Panc1 (cell line): ENCODE measurements at regions not wholly inside any gene's neighbourhood (a gene's known extent, or its start where the extent isn't known, plus 50 kb on each side); places are given as distances from the start of the nearest gene placed in this dataset.

Source experiments
- ATAC-seq: fragments of 200-7000 bp; cut with Tn5 transposase; 2 replicates; pipeline ENCODE4 v1.9.1; 2020; ENCODE audit warnings: mild to moderate bottlenecking, moderate library complexity
- BruUV-seq: library from RNA; stranded (reverse); fragments of 400-500 nt; replicated peaks from 2 replicates; lab custom pipeline; 2021; lab: Mats Ljungman, UMichigan
- CTCF ChIA-PET: fragments of 300-600 bp; sonication (Branson Sonifier 250); formaldehyde crosslinking; loops from one replicate; lab custom pipeline; 2022; ENCODE audit warnings: antibody characterized with exemption; lab: Charles Lee
- POLR2A ChIA-PET: fragments of 300-600 bp; sonication (Branson Sonifier 250); formaldehyde crosslinking; loops from one replicate; lab custom pipeline; 2022; ENCODE audit warnings: antibody characterized with exemption; lab: Charles Lee
- DNase-seq: peaks from one replicate; pipeline ENCODE4 v3.0.0-alpha.2; 2010; ENCODE audit warnings: low read depth, low spot score
- H3K27ac ChIP-seq: 2 replicates; pipeline ENCODE4 v1.5.1; 2011; ENCODE audit warnings: mild to moderate bottlenecking, low read length, inconsistent platforms
- H3K27me3 ChIP-seq: fragments of 200-500 bp; sonication (Bioruptor generic); 2 replicates; pipeline ENCODE4 v1.6.0; 2014; ENCODE audit warnings: low read length, inconsistent platforms; ENCODE audit not compliant: control insufficient read depth, insufficient read depth
- H3K36me3 ChIP-seq: fragments of 200-500 bp; sonication (Bioruptor generic); 2 replicates; pipeline ENCODE4 v1.5.1; 2014; ENCODE audit warnings: inconsistent platforms, mild to moderate bottlenecking, low read length, moderate library complexity; ENCODE audit not compliant: control insufficient read depth, insufficient read depth
- H3K4me1 ChIP-seq: 2 replicates; pipeline ENCODE4 v1.5.1; 2011; ENCODE audit warnings: inconsistent platforms, mild to moderate bottlenecking, low read length, moderate library complexity; ENCODE audit not compliant: control insufficient read depth, insufficient read depth
- H3K4me3 ChIP-seq, 2 experiments: 2 replicates each; pipeline ENCODE4 v1.5.1; 2011 to 2012; ENCODE audit warnings: low read depth in 2 of 2, low read length in 2 of 2, mild to moderate bottlenecking in 2 of 2, inconsistent platforms in 1 of 2, moderate library complexity in 1 of 2
- H3K9me3 ChIP-seq: fragments of 200-500 bp; sonication (Bioruptor generic); 2 replicates; pipeline ENCODE4 v1.5.1; 2014; ENCODE audit warnings: low read depth, mild to moderate bottlenecking, inconsistent platforms, low read length, moderate library complexity; ENCODE audit not compliant: control insufficient read depth, insufficient read depth
- CTCF ChIP-seq: fragments of 450-650 bp; IDR thresholded peaks from 2 replicates; pipeline ENCODE4 v1.5.1; 2017; ENCODE audit warnings: mild to moderate bottlenecking
- POLR2AphosphoS5 ChIP-seq: IDR thresholded peaks from 2 replicates; pipeline ENCODE4 v1.6.1; 2012; ENCODE audit warnings: mild to moderate bottlenecking, low read depth, low read length, moderate library complexity
- REST ChIP-seq, 2 experiments: IDR thresholded peaks; 2 replicates each; pipeline ENCODE4 v1.6.1; 2011 to 2012; ENCODE audit warnings: low read depth in 2 of 2, control low read depth in 1 of 2, low read length in 1 of 2, mild to moderate bottlenecking in 1 of 2, moderate library complexity in 1 of 2; ENCODE audit not compliant: insufficient read depth in 1 of 2
- SIN3A ChIP-seq: IDR thresholded peaks from 2 replicates; pipeline ENCODE4 v1.6.1; 2012; ENCODE audit warnings: low read depth, mild to moderate bottlenecking, low read length, moderate library complexity, borderline replicate concordance; ENCODE audit not compliant: insufficient read depth
- TCF7L2 ChIP-seq: IDR thresholded peaks from 2 replicates; pipeline ENCODE4 v1.6.1; 2011; ENCODE audit warnings: mild to moderate bottlenecking, low read depth, low read length, inconsistent platforms
- in situ Hi-C: cut with HindIII; loops from 2 replicates; pipeline ENCODE4 v1.10.0; 2016; ENCODE audit warnings: low sequenced_read_pairs, low pct_unique_long_range_greater_than_20kb
- intact Hi-C: fragments of 100-400 bp; cut with micrococcal nuclease; formaldehyde crosslinking; loops from one replicate; pipeline ENCODE4 v1.10.0; 2022; ENCODE audit not compliant: unreplicated experiment

GRCh38 chr6:87807475-87807874, 105.4 kb upstream of the AKIRIN2 start:
- in situ Hi-C loops (no loop called here), intact Hi-C loops (no loop called here)
- Histone ChIP-seq H3K4me1 (no peaks in the 10 kb centered on the region), H3K9me3 (no peaks in the 10 kb centered on the region), H3K27me3 (no peaks in the 10 kb centered on the region), H3K27ac (no peak overlapping the region), H3K36me3 (no peaks in the 10 kb centered on the region), H3K4me3 (no peak overlapping the region)
- no TSS peak for BruUV-seq
- POLR2A ChIA-PET, result interaction anchor here (0.6 kb wide), 1 partner anchor 110 kb away, joined by 6 read pairs; no protein-coding TSS in a partner anchor
- no peak for ATAC-seq
- no peak for DNase-seq
- TF ChIP-seq CTCF (no peak), REST (IDR thresholded peaks at IDR 0.05; ENCODE audit: insufficient read depth in 1 of 2, low read depth in 2 of 2, low read length in 1 of 2) (no peak), SIN3A (no peak), POLR2AphosphoS5 (no peak), TCF7L2 (no peak)
- CTCF ChIA-PET, result no interaction called here

GRCh38 chr6:87806635-87807034, 104.6 kb upstream of the AKIRIN2 start:
- Histone ChIP-seq H3K27me3 (no peaks in the 10 kb centered on the region), H3K4me3 (no peak overlapping the region), H3K9me3 (no peaks in the 10 kb centered on the region), H3K36me3 (no peaks in the 10 kb centered on the region), H3K27ac (no peak overlapping the region), H3K4me1 (no peaks in the 10 kb centered on the region)
- ChIA-PET CTCF (interaction anchor here (0.6 kb wide), 1 partner anchor 918 kb away, joined by 6 read pairs; no protein-coding TSS in a partner anchor), POLR2A (no interaction called here)
- DNase-seq (no peak), ATAC-seq (no peak)
- in situ Hi-C loops (no loop called here), intact Hi-C loops (no loop called here)
- TF ChIP-seq CTCF, result no peak
- TF ChIP-seq TCF7L2, result no peak
- no peak for TF ChIP-seq REST (IDR thresholded peaks at IDR 0.05; ENCODE audit: insufficient read depth in 1 of 2, low read depth in 2 of 2, low read length in 1 of 2)
- no peak for TF ChIP-seq POLR2AphosphoS5
- no peak for TF ChIP-seq SIN3A
- BruUV-seq, result no TSS peak
